Heart right ventricle (tissue), 16 donors: ENCODE measurements at regions not wholly inside any gene's neighbourhood (a gene's known extent, or its start where the extent isn't known, plus 50 kb on each side); places are given as distances from the start of the nearest gene placed in this dataset.

Experiments
- ATAC-seq, 8 donors: fragments of 200-7000 bp; cut with Tn5 transposase; one replicate each; pipeline ENCODE4 v1.9.1; 2020; ENCODE audit warnings: mild to moderate bottlenecking in 8 of 8, moderate library complexity in 8 of 8, moderate number of reproducible peaks in 1 of 8
- DNase-seq, 2 donors: peaks; one replicate each; pipeline ENCODE4 v3.0.0-alpha.2; 2020
- H3K27ac ChIP-seq, 10 donors: fragments of 200-600 bp; sonication (generic) in 2 of 10; one replicate each; pipeline versions ENCODE4 v1.5.0 to v1.8.0; 2020 to 2022; ENCODE audit warnings: mild to moderate bottlenecking in 3 of 10
- H3K27me3 ChIP-seq, 7 donors: fragments of 200-600 bp; one replicate each; pipeline ENCODE4 v1.8.0; 2021 to 2022; ENCODE audit warnings: mild to moderate bottlenecking in 2 of 7
- H3K36me3 ChIP-seq, 9 donors: fragments of 200-600 bp; sonication (generic) in 1 of 9; one replicate each; pipeline versions ENCODE4 v1.5.0 to v1.8.0; 2020 to 2022; ENCODE audit warnings: mild to moderate bottlenecking in 2 of 9
- H3K4me1 ChIP-seq, 9 donors: fragments of 200-600 bp; sonication (generic) in 1 of 9; one replicate each; pipeline versions ENCODE4 v1.5.0 to v1.8.0; 2020 to 2022; ENCODE audit warnings: mild to moderate bottlenecking in 4 of 9
- H3K4me3 ChIP-seq, 10 donors: fragments of 200-600 bp; sonication (generic) in 2 of 10; one replicate each; pipeline versions ENCODE4 v1.5.0 to v1.8.0; 2020 to 2022; ENCODE audit warnings: mild to moderate bottlenecking in 7 of 10, moderate library complexity in 2 of 10
- H3K9me3 ChIP-seq, 11 donors: fragments of 200-600 bp in 10 of 11; sonication (generic) in 2 of 11; one replicate each; pipeline versions ENCODE4 v1.5.0 to v1.8.0; 2013 to 2022; ENCODE audit warnings: mild to moderate bottlenecking in 2 of 11, control low read depth in 1 of 11, moderate library complexity in 1 of 11
- WGBS, 2 donors: extraction: QIAGEN DNeasy Blood & Tissue Kit; methylation state at CpG; one replicate each; pipeline ENCODE4 v1.1.7; 2013; ENCODE audit warnings: inconsistent platforms in 1 of 2; 5-methylcytosine and 5-hydroxymethylcytosine counted together
- intact Hi-C, 10 donors: fragments of 100-400 bp; cut with DNase I; formaldehyde crosslinking; loops; one replicate each; pipeline versions ENCODE4 v1.11.1 to v1.14.2; 2022
- TF ChIP-seq, protein P1 (sequence below), 9 donors: fragments of 200-600 bp; sonication (generic) in 2 of 9; IDR thresholded peaks; one replicate each; pipeline versions ENCODE4 v1.5.0 to v1.8.0; 2021 to 2022; ENCODE audit warnings: antibody characterized with exemption in 9 of 9, mild to moderate bottlenecking in 5 of 9, moderate library complexity in 1 of 9
- donor health status: Arrhythmogenic right ventricular cardiomyopathy.
- donor health status: ischemic (EF 13 %, LVEDD 7.1; RV severe dilation, severe dysfunction).
- donor health status: healthy with polysubstance abuse.
- donor health status: DM: no; HTN: yes; CAD: no.
- donor health status: DM: no; HTN: no; CAD: no.
- donor health status: ischemic (EF 25% LVEDD 6.9; RV normal size, moderate dysfunction).
- donor health status: ischemic (EF 25% LVEDD 5.7; RV mildly dilated, moderate dysfunction).
- donor health status: healthy.
- donor health status: DM: yes; HTN: yes; CAD: no.
- donor health status: Ischemic cardiomyopathy.
- donor health status: ischemic (EF 35%, LVEDD 5.7; RV mildly dilated, moderate dysfunction).
- donor health status: nonischemic (EF 11% LVEDD 7.7; RV severe dilation, severe dysfunction).
- donor health status: DM: yes; HTN: yes; CAD: no.
- donor health status: PGD.
- donor health status: ischemic (EF 29% LVEDD 5.4; RV normal size, mild dysfunction).
- donor health status: nonischemic (EF 23%, LVEDD 6.1; RV moderate dilation, normal function).

DNA sequence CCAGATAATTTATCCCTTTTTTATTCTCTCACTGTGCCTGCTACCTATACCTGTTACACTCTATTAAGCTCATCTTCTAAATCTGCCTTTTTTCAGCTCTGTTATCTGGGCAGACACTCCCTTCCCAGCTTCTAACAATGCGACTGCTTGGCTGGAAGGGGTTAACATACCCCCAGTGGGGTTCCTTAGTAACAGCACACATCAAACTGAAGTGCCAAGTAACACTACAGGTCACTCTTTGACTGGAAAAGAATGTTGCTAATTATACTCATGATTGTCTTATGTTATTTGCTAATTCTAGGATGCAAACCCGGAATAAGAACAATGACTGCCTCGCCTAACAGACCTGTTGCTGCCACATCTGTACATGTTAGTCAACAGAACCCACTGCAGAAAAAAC, 203.5 kb downstream of the EPM2A start:
- H3K4me1 ChIP-seq, result peaks cover 0 to 11% (median 0%) of the 10 kb centered on the region in 9 donors
- intact Hi-C loops, result no loop called here
- TF ChIP-seq, protein P1, sequence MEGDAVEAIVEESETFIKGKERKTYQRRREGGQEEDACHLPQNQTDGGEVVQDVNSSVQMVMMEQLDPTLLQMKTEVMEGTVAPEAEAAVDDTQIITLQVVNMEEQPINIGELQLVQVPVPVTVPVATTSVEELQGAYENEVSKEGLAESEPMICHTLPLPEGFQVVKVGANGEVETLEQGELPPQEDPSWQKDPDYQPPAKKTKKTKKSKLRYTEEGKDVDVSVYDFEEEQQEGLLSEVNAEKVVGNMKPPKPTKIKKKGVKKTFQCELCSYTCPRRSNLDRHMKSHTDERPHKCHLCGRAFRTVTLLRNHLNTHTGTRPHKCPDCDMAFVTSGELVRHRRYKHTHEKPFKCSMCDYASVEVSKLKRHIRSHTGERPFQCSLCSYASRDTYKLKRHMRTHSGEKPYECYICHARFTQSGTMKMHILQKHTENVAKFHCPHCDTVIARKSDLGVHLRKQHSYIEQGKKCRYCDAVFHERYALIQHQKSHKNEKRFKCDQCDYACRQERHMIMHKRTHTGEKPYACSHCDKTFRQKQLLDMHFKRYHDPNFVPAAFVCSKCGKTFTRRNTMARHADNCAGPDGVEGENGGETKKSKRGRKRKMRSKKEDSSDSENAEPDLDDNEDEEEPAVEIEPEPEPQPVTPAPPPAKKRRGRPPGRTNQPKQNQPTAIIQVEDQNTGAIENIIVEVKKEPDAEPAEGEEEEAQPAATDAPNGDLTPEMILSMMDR (IDR thresholded peaks at IDR 0.05), result no peak
- no peak overlapping the region for H3K4me3 ChIP-seq
- ATAC-seq (peak in 6 of 8 donors; percentile 28 to 67 (median 54)), DNase-seq (no peak)
- no peaks in the 10 kb centered on the region for H3K27me3 ChIP-seq
- 29 to 30% methylated on average over 3 of the region's 3 CpGs for WGBS, 2 donors
- H3K36me3 ChIP-seq, result no peaks in the 10 kb centered on the region
- H3K27ac ChIP-seq, result peak overlapping the region in 1 of 10 donors; percentile 33
- H3K9me3 ChIP-seq, result no peaks in the 10 kb centered on the region

DNA sequence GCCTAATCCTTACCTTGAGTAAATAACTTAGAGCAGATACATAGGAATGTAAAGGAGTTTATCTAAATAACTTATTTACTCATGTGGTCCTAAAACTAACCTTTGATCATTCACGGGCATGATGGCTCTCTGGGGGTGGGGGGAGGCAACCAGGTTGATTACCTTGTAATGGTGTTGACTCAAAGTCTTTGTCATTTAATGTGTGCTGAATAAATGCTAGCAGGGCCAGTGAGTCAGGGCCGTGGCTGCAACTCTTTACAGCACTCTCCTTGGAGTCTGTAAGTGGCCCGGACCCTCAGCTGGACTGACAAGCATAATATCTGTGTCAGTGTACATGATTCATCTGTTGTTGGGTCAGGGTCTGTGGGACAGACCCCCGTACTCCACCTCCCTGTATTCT, 203.0 kb downstream of the EPM2A start:
- intact Hi-C loops, result no loop called here
- Histone ChIP-seq H3K4me3 (no peak overlapping the region), H3K27me3 (no peaks in the 10 kb centered on the region), H3K36me3 (no peaks in the 10 kb centered on the region), H3K9me3 (no peaks in the 10 kb centered on the region), H3K4me1 (peaks cover 0 to 11% (median 0%) of the 10 kb centered on the region in 9 donors), H3K27ac (peak overlapping the region in 1 of 10 donors; percentile 33)
- ATAC-seq, result no peak
- DNase-seq, result no peak
- TF ChIP-seq, protein P1 (IDR thresholded peaks at IDR 0.05), result no peak
- WGBS, 2 donors, result 28 to 40% methylated on average over 4 of the region's 4 CpGs

DNA sequence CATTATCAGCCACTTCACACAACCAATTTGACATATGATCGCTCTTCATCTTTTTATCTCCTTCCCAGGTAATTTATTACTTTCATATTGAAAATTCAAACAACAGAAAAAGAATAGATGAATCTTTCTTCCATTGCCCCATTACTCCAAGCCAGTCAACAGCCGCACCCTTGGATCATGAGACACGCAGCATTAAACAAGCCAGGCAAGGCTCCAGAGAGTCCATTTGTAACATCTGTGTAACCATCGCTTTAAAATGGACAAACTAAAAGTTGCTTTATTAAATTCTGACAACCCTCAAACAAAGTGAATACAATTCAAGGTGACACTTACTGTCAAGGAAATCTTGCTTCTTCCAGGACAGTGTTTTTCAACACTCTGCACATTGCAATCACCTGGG, 200.3 kb downstream of the EPM2A start:
- 88 to 95% methylated on average over 4 of the region's 4 CpGs for WGBS, 2 donors
- DNase-seq, result no peak
- Histone ChIP-seq H3K4me1 (peaks cover 0 to 16% (median 0%) of the 10 kb centered on the region in 9 donors), H3K27ac (no peak overlapping the region), H3K9me3 (no peaks in the 10 kb centered on the region), H3K36me3 (no peaks in the 10 kb centered on the region), H3K4me3 (no peak overlapping the region), H3K27me3 (no peaks in the 10 kb centered on the region)
- no peak for ATAC-seq
- TF ChIP-seq, protein P1 (IDR thresholded peaks at IDR 0.05), result no peak
- intact Hi-C loops, result no loop called here

DNA sequence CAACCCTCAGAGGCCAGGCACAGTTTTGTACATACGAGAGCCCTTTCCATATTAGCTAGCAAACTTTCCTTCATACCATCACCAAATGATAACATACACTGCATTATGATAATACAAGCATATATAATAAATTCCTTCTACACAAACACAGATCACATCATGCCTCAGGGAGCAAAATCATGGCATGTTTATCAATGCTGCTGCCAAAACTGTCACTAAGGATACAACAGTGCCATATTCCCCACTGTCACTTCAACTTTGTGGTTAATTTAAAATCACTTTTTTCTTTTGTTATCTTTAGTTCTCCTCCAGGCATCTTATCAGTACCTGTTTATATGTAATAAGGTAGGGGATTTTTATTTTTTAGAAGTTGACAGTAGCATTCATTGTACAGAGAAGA, 196.3 kb downstream of the EPM2A start:
- Histone ChIP-seq H3K9me3 (no peaks in the 10 kb centered on the region), H3K27me3 (no peaks in the 10 kb centered on the region), H3K36me3 (no peaks in the 10 kb centered on the region), H3K27ac (no peak overlapping the region), H3K4me3 (no peak overlapping the region), H3K4me1 (peaks cover 0 to 15% (median 0%) of the 10 kb centered on the region in 9 donors)
- ATAC-seq (no peak), DNase-seq (no peak)
- intact Hi-C loops, result no loop called here
- TF ChIP-seq, protein P1 (IDR thresholded peaks at IDR 0.05), result no peak
- WGBS, 2 donors, result 68 to 73% methylated on average over 1 of the region's 1 CpG
